Ishikawa (cell line): ENCODE measurements at regions not wholly inside any gene's neighbourhood (a gene's known extent, or its start where the extent isn't known, plus 50 kb on each side); places are given as distances from the start of the nearest gene placed in this dataset.

Experiments
- EP300 ChIP-seq: IDR thresholded peaks from 2 replicates; pipeline ENCODE4 v1.6.1; 2012; ENCODE audit warnings: borderline replicate concordance
- FOXM1 ChIP-seq: IDR thresholded peaks from 2 replicates; pipeline ENCODE4 v1.6.1; 2012; ENCODE audit warnings: low read depth, borderline replicate concordance
- NFIC ChIP-seq: IDR thresholded peaks from 2 replicates; pipeline ENCODE4 v1.6.1; 2012
- RAD21 ChIP-seq: IDR thresholded peaks from 2 replicates; pipeline ENCODE4 v1.6.1; 2012; ENCODE audit warnings: low read depth
- TEAD4 ChIP-seq: IDR thresholded peaks from 2 replicates; pipeline ENCODE4 v1.6.1; 2012
- YY1 ChIP-seq: IDR thresholded peaks from 2 replicates; pipeline ENCODE4 v1.6.1; 2012; ENCODE audit warnings: low read depth
- ZBTB7A ChIP-seq: IDR thresholded peaks from 2 replicates; pipeline ENCODE4 v1.6.1; 2012; ENCODE audit warnings: low read depth
- TF ChIP-seq, protein P1 (sequence below): IDR thresholded peaks from 2 replicates; pipeline ENCODE4 v1.6.1; 2012
- TF ChIP-seq, protein P2 (sequence below): IDR thresholded peaks from 2 replicates; pipeline ENCODE4 v1.6.1; 2012; ENCODE audit warnings: low read depth, mild to moderate bottlenecking
- TF ChIP-seq, protein P3 (sequence below): IDR thresholded peaks from 2 replicates; pipeline ENCODE4 v1.6.1; 2012

DNA sequence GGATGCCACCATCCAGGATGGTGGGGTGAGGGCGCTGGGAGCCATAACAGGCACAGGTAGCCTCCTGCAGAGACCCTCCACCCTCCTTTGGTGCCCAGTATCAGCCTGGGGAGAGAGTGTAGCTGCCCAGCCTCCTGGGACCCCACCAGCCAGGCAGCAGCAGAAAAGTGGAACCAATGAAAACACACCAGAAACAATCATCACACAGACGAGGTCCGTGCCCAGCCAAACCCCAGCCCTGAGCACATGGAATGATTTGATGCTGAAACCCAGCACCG lies 285.1 kb downstream of the PTPRU start:
- TF ChIP-seq RAD21 (no peak), NFIC (no peak), ZBTB7A (no peak), TEAD4 (no peak), EP300 (no peak), FOXM1 (no peak), YY1 (no peak)
- TF ChIP-seq, protein P1, sequence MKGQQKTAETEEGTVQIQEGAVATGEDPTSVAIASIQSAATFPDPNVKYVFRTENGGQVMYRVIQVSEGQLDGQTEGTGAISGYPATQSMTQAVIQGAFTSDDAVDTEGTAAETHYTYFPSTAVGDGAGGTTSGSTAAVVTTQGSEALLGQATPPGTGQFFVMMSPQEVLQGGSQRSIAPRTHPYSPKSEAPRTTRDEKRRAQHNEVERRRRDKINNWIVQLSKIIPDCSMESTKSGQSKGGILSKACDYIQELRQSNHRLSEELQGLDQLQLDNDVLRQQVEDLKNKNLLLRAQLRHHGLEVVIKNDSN: no peak
- TF ChIP-seq, protein P2, sequence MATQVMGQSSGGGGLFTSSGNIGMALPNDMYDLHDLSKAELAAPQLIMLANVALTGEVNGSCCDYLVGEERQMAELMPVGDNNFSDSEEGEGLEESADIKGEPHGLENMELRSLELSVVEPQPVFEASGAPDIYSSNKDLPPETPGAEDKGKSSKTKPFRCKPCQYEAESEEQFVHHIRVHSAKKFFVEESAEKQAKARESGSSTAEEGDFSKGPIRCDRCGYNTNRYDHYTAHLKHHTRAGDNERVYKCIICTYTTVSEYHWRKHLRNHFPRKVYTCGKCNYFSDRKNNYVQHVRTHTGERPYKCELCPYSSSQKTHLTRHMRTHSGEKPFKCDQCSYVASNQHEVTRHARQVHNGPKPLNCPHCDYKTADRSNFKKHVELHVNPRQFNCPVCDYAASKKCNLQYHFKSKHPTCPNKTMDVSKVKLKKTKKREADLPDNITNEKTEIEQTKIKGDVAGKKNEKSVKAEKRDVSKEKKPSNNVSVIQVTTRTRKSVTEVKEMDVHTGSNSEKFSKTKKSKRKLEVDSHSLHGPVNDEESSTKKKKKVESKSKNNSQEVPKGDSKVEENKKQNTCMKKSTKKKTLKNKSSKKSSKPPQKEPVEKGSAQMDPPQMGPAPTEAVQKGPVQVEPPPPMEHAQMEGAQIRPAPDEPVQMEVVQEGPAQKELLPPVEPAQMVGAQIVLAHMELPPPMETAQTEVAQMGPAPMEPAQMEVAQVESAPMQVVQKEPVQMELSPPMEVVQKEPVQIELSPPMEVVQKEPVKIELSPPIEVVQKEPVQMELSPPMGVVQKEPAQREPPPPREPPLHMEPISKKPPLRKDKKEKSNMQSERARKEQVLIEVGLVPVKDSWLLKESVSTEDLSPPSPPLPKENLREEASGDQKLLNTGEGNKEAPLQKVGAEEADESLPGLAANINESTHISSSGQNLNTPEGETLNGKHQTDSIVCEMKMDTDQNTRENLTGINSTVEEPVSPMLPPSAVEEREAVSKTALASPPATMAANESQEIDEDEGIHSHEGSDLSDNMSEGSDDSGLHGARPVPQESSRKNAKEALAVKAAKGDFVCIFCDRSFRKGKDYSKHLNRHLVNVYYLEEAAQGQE: no peak
- TF ChIP-seq, protein P3, sequence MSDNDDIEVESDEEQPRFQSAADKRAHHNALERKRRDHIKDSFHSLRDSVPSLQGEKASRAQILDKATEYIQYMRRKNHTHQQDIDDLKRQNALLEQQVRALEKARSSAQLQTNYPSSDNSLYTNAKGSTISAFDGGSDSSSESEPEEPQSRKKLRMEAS: no peak
